NCI-H82 treated with DMSO at 0.1 percent for 48 hours (cell line): ENCODE measurements at regions not wholly inside any gene's neighbourhood (a gene's known extent, or its start where the extent isn't known, plus 50 kb on each side); places are given as distances from the start of the nearest gene placed in this dataset.
A peak's percentile ranks its signal among the peaks of the same experiment; 100 is the strongest.
"Not testable (repeated sequence)": the region's sequence is repeated elsewhere in the genome, so short reads cannot be mapped to it uniquely, and the experiment has no call there.

Experiments used
- DNase-seq: peaks from one replicate; lab custom pipeline; 2025; ENCODE audit not compliant: unreplicated experiment; lab: John Stamatoyannopoulos, UW

DNA sequence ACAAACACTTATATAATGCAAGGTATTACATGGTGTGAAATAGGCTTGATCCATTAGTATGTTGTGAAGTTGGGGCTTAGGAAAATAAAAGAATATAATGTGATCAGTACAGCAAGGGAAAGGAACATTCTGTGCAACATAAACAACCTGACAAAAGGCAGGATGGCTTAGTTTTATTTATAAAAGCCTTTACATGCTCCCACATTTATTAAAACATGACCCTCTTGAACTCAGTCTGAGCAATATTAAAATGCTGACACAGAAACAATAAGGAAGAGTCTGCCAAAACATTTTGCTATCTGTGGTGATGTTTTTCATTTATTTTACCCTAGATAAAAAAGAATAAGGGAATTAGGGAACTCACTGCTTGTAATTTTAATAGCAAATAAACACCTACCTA lies 519.7 kb downstream of the PCDH7 start:
- DNase-seq: no peak

DNA sequence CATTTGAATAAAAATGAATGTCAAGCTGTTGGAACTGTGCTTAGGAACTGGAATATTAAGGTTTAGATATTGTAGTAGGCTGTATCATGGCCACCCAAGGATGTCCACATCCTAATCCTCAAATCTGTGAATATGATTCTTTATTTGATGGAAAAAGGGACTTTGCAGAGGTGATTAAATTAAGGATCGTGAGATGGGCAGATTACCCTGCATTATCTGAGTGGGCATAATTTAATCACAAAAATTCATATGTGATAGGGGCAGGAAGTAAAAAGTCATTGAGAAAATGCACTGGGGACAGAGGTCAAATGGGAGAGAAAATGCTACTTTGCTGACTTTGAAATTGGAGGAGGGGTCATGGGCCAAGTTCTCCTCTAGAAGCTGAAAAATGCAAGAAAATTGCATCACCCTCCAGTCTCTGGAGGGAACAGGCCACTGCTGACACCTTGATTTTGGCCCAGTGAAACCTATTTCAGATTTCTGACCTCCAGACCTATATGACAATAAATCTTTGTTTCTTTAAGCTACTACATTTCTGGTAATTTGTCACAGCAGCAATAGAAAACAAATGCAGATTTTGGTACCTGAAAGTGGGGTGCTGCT lies 521.4 kb downstream of the PCDH7 start:
- DNase-seq: no peak

DNA sequence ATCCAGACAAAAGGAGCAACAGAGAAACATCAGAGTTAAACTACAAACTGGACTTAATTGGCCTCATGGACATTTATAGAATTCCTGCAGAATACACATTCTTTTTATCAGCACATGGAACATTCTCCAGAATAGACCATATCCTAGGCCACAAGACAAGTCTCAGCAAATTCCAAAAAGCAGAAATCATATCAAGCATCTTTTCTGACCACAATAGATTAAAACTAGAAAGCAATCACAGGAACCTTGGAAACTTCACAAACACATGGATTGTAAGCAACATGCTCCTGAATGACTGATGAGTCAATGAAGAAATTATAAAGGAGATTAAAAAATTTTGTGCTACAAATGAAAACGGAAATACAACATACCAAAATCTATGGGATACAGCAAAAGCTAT lies 526.7 kb downstream of the PCDH7 start:
- no peak for DNase-seq

DNA sequence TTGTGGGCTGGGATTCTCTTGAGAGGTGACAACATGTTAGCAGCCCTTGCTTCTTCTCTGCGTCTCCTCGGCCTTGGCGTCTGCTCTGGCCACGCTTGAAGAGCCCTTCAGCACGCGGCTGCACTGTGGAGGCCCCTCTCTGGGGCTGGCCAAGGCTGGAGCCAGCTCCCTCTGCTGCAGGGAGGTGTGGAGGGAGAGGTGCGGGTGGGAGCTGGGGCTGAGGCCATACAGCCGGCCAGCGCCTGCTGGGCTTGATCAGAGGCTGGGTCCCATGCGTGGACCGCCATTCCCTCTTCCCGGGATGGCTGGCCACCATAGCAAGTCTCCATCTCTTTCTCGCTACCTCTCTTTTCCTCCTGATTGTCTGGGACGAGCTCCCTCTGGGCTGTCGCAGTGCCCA lies 539.0 kb downstream of the PCDH7 start:
- DNase-seq: no peak

DNA sequence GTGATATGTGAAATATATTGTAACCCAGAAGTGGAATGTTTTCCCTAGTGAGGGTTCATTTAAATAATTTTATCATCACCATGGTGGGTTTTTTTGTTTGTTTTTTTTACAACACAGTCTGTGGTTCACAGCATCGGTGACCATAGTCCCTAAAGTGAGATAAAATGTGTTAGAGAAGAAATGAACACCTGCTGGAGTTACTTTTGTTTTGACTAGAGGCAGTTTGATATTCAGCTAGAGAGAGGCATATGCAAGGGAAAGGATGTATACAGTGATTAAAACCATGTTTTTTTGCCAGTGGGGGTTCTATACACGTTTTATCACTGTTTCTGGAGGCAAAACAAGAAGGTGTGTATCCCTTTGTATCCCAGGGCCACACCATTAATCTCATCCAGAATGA lies 541.5 kb downstream of the PCDH7 start:
- no peak for DNase-seq

DNA sequence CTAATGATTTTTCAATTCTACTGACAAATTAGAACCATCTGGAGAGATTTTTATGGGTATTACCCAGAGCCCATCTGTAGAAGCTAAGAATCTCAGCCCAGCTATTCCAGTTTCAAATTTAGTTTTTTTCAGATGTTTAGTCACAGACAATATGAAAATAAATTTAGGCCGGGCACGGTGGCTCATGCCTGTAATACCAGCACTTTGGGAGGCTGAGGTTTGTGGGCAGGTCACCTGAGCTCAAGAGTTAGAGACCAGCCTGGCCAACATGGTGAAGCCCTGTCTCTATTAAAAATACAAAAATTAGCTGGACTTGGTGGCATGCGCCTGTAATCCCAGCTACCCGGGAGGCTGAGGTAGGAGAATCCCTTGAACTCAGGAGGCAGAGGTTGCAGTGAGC lies 545.9 kb downstream of the PCDH7 start:
- DNase-seq: not testable (repeated sequence)

DNA sequence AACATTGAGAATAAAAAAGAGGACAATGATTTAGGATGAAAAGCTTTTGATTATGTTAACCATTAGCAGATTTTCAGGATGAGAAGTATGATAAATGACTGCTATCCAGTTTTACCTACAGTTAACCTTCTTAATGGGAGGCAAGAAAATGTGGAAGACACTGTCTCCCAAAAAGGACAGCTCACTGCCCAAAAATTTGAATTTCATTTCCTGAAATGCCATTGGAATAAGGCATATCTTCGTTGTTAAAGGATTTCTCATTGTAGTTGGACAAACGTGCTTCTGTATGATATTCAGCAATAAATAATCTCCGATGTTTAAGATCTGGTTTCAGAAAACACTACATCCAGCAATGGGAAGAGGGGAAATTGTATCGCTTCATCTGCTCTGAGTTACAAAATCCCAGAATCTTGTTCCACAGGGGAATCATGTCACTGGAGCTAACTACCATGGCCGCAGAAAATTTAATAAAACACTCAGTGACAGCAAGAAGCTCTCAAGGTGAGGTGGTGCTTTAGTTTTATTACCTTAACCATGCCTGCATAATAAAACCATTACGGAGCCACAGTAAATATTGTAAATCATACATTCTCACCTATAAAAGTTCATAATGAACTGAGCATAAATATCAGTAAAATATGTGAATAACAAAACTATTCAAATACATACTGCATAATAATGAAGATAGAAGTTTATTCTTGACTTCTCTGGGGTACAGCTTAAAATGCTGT lies 552.3 kb downstream of the PCDH7 start:
- no peak for DNase-seq

DNA sequence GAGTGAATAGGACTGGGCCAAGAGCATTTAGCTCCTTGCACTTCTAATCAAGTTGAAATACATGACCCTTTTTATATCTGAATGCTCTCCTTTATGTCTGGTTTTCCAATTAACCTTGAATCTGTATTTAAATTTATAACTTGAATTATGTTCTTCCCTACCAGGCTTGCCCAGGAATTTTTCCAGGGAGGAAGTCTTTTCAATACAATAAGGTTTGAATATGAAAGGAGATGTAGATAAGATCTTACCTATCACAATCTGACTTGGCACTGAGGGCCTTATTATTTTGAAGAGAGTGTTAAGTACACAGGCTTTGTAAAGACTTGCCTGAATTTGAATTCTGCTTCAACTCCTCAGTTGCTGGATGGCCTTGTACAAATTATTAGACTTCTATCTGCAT lies 555.7 kb downstream of the PCDH7 start:
- no peak for DNase-seq

DNA sequence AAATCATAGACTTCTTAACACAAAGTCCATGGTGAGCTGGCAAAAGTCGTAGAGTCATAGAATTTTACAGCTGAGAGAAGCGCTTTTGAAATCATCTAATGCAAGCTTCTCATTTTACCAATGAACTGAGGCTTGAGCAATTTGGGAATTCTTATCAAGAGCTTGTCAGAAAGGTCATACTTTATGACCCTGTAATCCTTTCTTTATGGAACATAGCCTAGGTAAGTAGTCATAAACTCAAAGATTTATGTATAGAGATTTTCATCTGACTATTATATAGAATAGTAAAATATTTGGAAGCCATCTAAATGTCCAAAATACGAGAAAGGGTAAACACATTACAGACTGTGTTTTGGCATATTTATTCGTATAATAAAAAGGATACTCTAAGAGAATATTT lies 563.5 kb downstream of the PCDH7 start:
- DNase-seq: no peak

DNA sequence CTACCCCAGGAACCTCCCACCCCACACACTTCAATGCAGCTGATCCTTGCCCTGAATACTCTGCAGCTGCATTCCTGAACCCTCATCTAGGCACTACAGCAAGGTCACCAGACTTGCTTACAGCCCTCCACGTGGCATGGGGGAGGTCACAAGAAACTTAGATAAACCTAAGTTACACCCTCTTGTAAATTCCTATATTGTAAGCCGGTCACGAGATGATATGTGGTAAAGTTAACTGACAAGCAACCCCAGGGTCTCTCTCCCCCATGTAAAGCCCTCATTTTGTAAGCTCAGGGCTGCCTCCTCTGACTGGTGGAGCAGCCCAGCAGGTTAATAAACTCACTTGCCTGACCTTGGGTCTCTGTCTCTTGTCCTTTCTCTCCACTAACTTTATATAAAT lies 570.7 kb downstream of the PCDH7 start:
- DNase-seq: no peak

DNA sequence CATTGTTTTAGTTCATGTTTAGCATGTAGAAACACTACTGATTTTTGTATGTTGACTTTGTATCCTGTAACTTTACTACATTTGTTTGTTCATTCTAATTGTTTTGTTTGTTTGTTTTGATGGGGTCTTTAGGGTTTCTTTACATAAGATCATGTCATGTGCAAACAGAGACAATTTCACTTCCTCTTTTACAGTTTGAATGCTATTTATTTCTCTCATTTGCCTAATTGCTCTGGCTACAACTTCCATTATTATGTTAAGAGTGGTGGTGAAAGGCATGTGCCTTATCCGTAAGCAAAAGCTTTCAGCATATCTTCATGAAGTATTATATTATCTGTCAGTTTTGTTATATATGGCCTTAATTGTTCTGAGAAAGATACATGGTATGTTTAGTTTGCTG lies 571.1 kb downstream of the PCDH7 start:
- DNase-seq: no peak

DNA sequence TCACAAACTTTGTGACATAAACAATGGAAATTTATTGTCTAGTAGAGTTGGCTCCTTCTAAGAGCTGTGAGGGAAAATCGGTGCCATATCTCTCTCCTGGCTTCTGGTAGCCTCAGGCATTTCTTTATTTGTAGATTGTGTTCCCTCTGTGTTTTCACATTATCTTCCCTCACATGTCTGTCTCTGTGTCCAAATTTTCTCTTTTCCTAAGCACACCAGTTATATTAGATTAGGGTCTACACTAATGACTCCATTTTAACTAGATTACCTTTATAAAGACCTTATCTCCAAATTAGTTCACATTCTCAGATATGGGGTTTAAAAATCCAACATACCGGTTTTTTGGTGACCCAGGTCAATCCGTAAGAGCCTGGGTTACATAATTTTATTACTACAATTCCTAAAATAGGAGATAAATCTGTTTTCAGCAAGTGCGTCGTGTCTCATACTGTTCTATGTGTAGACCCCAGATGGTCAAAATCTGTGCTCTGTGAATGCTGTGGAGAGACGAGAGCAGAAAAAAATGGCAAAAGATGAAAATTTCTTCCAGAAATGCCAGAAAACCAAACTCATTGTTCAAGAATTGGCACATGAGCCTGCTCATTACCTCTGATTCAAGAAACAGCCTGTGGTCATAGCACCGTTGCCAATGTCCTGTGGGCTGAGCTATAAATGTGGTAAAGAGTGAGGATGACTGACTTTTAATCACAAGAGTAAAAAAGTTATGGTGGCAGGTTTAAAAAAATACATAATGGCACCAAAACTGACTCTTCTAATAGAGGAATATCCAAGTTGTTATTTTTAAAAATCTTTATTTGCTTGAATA lies 574.7 kb downstream of the PCDH7 start:
- peak; percentile 4 for DNase-seq

DNA sequence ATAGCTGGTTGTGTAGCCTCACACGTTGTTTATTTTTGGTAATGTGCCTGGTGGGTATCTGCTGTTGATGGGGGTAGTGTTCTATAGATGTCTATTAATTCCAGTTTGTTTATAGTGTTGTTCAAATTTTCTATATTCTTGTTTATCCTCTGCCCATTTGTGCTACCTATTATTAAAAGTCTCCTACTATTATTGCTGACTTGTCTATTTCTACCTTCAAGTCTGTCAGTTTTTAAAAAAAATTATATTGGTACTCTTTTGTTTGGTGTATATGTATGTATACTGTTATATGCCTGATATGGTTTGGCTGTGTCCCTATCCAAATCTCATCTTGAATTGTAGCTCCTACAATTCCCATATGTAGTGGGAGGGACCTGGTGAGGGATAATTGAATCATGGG lies 578.6 kb downstream of the PCDH7 start:
- no peak for DNase-seq

DNA sequence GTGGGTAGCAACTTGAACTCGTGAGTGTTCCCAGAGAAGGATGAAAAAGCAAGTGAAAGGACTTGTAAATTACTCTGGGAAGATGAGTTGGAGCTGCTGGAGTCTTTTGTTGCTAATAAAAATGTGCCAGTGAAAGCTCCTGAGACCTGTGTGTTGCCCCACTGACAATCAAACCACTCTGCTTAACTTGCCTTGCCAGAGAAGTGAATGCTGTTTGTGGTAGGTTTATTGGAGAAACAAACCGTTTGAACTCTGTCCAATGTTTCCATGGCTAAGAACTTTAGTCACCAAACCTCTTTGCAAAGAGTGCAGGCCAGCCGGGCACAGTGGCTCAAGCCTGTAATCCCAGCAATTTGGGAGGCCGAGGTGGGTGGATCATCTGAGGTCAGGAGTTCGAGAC lies 586.9 kb downstream of the PCDH7 start:
- no peak for DNase-seq

DNA sequence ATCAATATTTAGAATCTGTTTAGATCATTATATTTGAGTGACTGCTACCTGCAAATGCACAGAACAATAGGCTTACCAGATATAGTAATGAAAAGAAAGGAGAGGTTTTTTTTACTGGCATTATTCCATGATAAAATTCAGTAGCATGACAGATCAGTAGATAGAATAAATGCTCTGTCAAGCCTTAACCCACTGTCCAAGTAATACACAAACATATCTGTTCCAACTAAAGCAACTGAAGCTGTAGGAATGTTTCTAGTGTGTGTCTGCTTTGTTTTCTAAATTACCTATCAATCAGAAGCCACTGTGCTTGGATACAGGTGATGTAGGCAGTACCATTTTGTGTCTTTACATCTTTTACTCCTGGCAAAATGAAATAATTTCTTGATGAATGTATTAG lies 604.6 kb downstream of the PCDH7 start:
- no peak for DNase-seq

DNA sequence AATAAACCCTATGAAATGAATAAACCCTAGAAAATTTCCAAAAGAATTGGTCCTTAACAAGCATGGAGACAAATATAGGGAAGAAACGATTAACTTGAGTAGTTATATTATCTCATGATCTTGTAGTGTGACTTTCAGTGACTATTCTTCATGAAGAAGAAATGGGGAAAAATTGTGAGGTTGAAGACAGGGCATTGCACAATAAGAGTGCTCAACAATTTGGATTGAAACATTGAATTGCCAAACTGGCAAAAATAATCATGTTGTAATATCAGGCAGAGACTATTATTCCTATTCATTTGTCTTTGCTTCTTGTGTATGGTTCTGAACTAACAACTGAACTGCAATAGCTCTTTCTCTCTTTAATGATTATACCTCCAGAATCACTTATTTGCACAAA lies 605.1 kb downstream of the PCDH7 start:
- no peak for DNase-seq

DNA sequence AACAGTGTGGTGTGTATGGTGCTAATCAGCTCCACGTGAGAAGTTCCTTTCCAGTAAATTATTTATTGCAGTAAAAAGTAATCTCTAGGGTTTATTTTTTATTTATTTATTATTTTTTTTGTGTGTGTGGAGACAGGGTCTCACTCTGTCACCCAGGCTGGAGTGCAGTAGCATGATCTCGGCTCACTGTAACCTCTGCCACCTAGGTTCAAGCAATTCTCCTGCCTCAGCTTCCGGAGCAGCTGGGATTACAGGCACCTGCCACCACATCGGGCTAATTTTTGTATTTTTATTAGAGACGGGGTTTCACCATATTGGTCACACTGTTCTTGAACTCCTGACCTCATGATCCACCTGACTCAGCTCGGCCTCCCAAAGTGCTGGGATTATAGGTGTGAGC lies 606.9 kb downstream of the PCDH7 start:
- DNase-seq: no peak

DNA sequence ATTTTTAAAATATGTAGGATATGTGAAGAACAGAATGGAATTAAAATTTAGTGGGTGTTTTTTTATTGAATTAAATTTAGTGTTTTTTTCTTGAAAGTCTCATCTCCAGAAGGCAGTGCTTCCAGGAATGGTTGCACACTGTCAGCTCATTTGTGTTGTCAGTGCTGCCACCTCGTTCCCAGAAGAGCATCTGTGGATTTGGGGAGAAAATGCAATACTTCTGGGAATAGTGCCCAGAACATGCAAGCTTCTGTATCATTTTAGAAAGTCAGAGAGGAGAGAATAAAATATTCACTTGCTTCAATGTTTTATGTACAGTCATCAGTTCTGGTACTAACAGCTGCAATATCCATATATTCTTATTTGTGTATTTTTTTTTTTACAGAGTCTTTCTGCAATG lies 608.8 kb downstream of the PCDH7 start:
- DNase-seq: no peak

DNA sequence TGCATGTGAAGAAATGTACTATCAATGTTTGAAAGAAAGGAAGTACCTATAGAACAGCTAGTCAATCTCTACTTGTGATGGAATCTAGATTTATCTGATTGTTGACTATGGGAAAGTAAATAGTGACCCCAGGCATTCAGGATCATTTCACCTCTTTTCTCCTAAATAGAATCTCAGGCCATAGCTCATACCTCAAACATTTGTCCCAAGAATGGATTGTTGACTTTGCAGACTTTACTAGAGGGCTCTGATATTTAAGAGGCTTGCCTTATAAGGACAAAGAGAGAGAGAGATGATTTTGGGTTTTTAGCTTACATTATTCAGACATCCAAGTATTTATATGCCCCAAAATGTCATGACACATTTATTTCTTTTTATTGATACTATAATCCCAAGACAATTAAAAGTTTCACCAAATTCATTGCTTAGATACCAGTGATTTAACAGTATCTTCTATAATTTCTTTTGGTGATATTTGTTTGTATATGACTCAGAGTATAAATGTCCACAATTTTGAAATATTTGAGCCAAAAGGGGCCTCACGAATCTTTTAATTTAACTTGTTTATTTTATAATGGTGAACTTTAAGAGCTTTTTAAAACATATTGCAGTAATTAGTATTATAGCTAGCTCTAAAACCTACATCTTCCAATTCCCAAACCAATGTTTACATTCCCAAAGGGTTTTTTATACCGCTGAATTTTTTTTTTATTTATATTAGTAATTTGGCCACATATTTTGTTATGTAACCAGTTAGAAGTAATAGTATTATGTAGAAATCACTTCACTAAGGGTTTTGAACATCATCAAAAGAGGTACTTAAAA lies 614.1 kb downstream of the PCDH7 start:
- DNase-seq: no peak

DNA sequence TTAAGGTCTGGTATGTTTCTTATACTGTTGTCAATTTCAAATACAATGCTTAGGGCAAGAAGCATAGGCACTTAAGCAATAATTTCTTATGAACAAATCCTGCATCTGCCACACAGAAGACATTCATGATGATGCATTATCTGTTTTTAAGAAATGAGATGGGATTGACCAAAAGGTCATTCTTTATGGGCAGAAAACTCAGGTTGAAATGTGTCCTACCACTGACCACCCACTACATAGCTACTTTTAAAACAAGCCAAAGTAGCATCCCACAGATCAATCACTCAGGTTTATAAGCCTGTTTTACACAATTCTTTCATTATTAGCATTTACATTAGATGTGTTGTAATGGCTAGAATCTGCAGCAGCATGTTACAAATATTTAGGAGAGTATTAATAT lies 617.8 kb downstream of the PCDH7 start:
- DNase-seq: no peak

DNA sequence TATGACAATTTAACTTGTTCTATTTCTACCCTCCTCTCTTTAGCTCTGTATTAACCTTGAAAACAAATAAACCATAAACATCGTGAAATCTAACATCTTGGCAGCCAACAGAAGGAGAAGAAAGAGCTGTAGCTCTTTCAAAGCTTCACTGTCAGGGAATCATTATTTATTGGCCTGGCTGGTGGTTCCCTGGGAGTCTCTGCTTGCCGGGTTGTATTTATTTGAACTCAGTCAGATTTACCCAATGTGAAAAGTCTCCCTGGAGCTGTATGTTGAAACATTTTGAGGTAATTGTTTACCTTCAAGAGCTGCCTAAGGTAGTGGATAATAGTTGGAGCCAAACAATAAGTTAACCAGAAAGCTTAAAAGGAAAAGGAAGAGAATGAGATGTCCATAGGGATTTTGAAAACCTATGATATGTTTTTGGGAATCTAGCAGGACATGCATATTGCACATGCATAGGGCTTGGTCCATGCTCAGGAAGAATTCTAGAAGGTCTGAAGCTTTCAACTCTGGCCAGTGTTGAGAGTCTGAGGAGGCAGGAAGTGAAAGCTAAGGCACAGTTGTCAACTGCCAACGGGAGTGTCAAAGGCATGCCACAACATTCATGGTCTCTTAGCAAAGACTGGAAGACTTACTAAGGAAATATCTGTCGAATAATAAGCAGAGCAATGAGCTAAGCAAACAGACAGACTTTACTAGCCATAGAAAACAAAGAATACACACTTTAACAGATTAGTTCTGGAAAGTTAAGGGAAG lies 621.6 kb downstream of the PCDH7 start:
- DNase-seq: no peak
